ENCODE measurements at regions not wholly inside any gene's neighbourhood (a gene's known extent, or its start where the extent isn't known, plus 50 kb on each side); places are given as distances from the start of the nearest gene placed in this dataset.

DNA sequence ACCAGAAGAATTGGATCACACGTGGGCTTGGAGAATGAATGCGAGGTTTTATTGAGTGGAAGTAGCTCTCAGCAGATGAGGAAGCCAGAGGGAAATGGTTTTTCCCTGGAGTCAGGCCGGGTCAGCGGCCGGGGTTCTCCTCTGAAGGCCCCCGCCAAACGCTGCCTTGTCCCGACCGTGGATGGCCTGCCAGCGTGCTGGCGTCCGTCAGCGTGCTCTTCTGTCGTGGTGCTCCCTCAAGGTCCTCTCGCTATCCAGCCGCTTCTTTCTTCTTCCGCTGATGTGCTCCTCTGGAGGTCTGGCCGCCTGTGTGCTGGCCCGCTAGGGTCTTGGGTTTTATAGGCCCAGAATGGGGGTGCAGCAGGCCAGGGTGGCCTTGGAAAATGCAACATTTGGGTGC is 632.2 kb downstream of the TRAM1L1 start:
- CTCF ChIA-PET: no interaction called here
- no peak for TF ChIP-seq CTCF (IDR thresholded peaks at IDR 0.05)
- Mint-ChIP-seq H3K36me3 (ENCODE audit: low read depth) (no peaks in the 10 kb centered on the region), H3K9me3 (no peaks in the 10 kb centered on the region), H3K4me3 (no peak overlapping the region), H3K27ac (no peak overlapping the region), H3K27me3 (no peaks in the 10 kb centered on the region), H3K4me1 (ENCODE audit: low read depth) (no peaks in the 10 kb centered on the region)
- POLR2A ChIA-PET: no interaction called here
- DNase-seq (no peak), ATAC-seq (no peak)
- intact Hi-C loops (cut with micrococcal nuclease): no loop called here

DNA sequence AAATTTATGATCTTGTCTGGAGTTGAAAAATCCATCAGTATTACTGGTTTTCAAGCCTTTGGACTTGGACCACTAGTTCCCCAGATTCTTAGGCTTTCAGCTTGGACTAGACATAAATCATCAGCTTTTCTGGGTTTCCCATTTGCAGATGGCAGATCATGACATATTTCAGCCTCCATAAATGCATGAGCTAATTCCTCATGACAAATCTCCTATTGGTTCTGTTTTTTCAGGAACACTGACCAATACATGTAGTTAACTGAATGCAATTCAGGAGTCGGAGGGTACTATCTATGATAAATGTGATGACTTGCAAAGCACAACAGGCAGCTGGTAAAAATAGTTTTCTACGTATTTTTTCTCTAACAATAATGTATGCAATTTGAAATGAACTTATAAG is 635.6 kb downstream of the TRAM1L1 start:
- ChIA-PET POLR2A (no interaction called here), CTCF (no interaction called here)
- H3K9me3 Mint-ChIP-seq: no peaks in the 10 kb centered on the region
- intact Hi-C loops (cut with micrococcal nuclease): no loop called here
- no peaks in the 10 kb centered on the region for H3K27me3 Mint-ChIP-seq
- H3K4me1 Mint-ChIP-seq (ENCODE audit: low read depth): no peaks in the 10 kb centered on the region
- no peak for TF ChIP-seq CTCF (IDR thresholded peaks at IDR 0.05)
- ATAC-seq: no peak
- no peak for DNase-seq
- no peaks in the 10 kb centered on the region for H3K36me3 Mint-ChIP-seq (ENCODE audit: low read depth)
- no peak overlapping the region for H3K27ac Mint-ChIP-seq
- H3K4me3 Mint-ChIP-seq: no peak overlapping the region

DNA sequence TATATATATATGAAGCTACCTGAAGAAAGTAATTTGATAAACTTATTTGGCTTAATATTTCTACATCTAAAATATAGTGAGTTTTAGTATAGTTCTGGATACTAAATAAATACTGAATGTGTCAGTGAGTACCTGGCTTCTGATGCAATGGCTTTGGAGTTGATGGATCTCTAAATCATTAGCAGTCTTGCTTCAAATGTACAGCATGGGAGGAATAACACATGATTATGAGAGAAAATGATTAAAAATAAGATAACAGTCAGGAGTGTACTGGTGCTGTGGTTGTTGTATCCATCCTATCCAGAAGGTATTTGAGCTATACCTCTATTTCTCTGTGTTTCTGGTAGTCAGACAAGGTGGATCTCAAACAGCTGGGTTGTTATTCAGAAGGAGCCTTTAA is 641.3 kb downstream of the TRAM1L1 start:
- ATAC-seq (no peak), DNase-seq (no peak)
- Mint-ChIP-seq H3K27ac (no peak overlapping the region), H3K4me1 (ENCODE audit: low read depth) (no peaks in the 10 kb centered on the region), H3K27me3 (no peaks in the 10 kb centered on the region), H3K36me3 (ENCODE audit: low read depth) (no peaks in the 10 kb centered on the region), H3K9me3 (no peaks in the 10 kb centered on the region), H3K4me3 (no peak overlapping the region)
- POLR2A ChIA-PET: no interaction called here
- intact Hi-C loops (cut with micrococcal nuclease): no loop called here
- TF ChIP-seq CTCF (IDR thresholded peaks at IDR 0.05): no peak
- CTCF ChIA-PET: no interaction called here

DNA sequence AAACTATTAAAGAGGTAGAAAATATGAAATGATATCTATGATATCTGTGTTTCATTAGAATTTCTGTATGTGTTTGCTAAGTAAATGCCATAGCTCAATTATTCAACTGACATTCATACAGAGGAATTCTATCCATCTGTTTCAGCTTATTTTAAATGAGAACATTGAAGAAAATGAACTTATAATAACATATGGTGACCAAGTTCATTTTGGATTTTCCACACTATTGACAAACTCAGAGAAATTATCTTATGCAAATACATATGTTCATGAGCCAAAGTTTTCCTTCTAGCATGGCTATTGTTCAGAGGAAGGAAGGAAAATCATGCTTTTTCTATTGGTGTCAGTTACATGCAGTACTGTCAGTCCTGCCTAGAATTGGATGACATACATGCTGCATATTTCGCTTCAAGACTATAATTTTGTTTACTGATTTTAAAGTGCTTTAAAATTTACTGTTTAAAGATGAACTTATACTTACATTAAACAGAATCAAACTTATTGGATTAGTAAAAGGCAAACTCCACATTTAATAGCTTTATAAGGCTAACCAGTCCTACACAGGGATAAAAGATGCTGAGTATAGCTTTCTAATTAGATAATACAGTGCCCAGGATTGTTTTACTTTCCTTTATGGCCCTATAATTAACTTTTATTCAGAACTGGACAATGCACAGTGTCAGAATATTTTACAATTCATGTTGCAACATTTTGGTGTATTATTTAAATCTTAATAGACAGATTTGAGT is 646.2 kb downstream of the TRAM1L1 start:
- CTCF ChIA-PET: no interaction called here
- H3K4me3 Mint-ChIP-seq: no peak overlapping the region

GRCh38 chr4:116438417-116438816 is 647.0 kb downstream of the TRAM1L1 start:
- Mint-ChIP-seq H3K4me1 (ENCODE audit: low read depth) (no peaks in the 10 kb centered on the region), H3K36me3 (ENCODE audit: low read depth) (no peaks in the 10 kb centered on the region), H3K4me3 (no peak overlapping the region), H3K9me3 (no peaks in the 10 kb centered on the region), H3K27me3 (no peaks in the 10 kb centered on the region), H3K27ac (no peak overlapping the region)
- ATAC-seq (no peak), DNase-seq (no peak)
- POLR2A ChIA-PET: no interaction called here
- intact Hi-C loops (cut with micrococcal nuclease): no loop called here
- TF ChIP-seq CTCF (IDR thresholded peaks at IDR 0.05): no peak
- CTCF ChIA-PET: no interaction called here

More for the DNA sequence above, 646.2 kb downstream of the TRAM1L1 start:
- POLR2A ChIA-PET: no interaction called here
- Mint-ChIP-seq H3K27ac (no peak overlapping the region), H3K27me3 (no peaks in the 10 kb centered on the region), H3K4me1 (ENCODE audit: low read depth) (no peaks in the 10 kb centered on the region), H3K36me3 (ENCODE audit: low read depth) (no peaks in the 10 kb centered on the region), H3K9me3 (no peaks in the 10 kb centered on the region)
- TF ChIP-seq CTCF (IDR thresholded peaks at IDR 0.05): no peak
- DNase-seq (no peak), ATAC-seq (no peak)
- intact Hi-C loops (cut with micrococcal nuclease): no loop called here

Data from activated CD8-positive, alpha-beta T cell treated with anti-CD3 and anti-CD28 coated beads for 36 hours (primary cell).